Stomach (tissue), 8 donors: ENCODE measurements at regions not wholly inside any gene's neighbourhood (a gene's known extent, or its start where the extent isn't known, plus 50 kb on each side); places are given as distances from the start of the nearest gene placed in this dataset.

Experiments
- DNase-seq, 2 donors: peaks; one replicate each; pipeline versions ENCODE4 v3.0.0 to v3.0.0-alpha.2; 2013 to 2019
- H3K27ac ChIP-seq, 5 donors: fragments of 200-600 bp in 4 of 5; sonication (generic) in 4 of 5; one replicate each; pipeline ENCODE4 v1.5.1; 2013 to 2019; ENCODE audit warnings: mild to moderate bottlenecking in 1 of 5, moderate library complexity in 1 of 5
- H3K27me3 ChIP-seq, 3 donors: fragments of 200-600 bp; sonication (generic); one replicate each; pipeline ENCODE4 v1.5.1; 2017 to 2019; ENCODE audit warnings: mixed run types in 1 of 3
- H3K36me3 ChIP-seq, 4 donors: fragments of 200-600 bp; sonication (generic); 1 replicate in 3 of 4; 2 replicates in 1 of 4; pipeline ENCODE4 v1.5.1; 2016 to 2019
- H3K4me1 ChIP-seq, 4 donors: fragments of 200-600 bp; sonication (generic); one replicate each; pipeline ENCODE4 v1.5.1; 2016 to 2019
- H3K4me3 ChIP-seq, 4 donors: fragments of 200-600 bp; sonication (generic) in 3 of 4; one replicate each; pipeline ENCODE4 v1.5.1; 2016 to 2019; ENCODE audit warnings: mild to moderate bottlenecking in 1 of 4
- H3K9me3 ChIP-seq, 4 donors: fragments of 200-600 bp; sonication (generic); one replicate each; pipeline ENCODE4 v1.5.1; 2016 to 2019
- CTCF ChIP-seq, 7 experiments: fragments of 450-650 bp in 4 of 7; fragments of 200-600 bp in 3 of 7; sonication (generic) in 3 of 7; IDR thresholded peaks; one replicate each; pipeline ENCODE4 v1.5.1; 2016 to 2019; ENCODE audit warnings: antibody characterized with exemption in 7 of 7, control low read depth in 2 of 7, mild to moderate bottlenecking in 1 of 7
- EP300 ChIP-seq: sonication (generic); formaldehyde crosslinking; IDR thresholded peaks from one replicate; pipeline ENCODE4 v1.6.1; 2017; ENCODE audit warnings: antibody characterized with exemption
- POLR2A ChIP-seq, 4 donors: fragments of 450-650 bp; IDR thresholded peaks; one replicate each; pipeline ENCODE4 v1.6.1; 2016; ENCODE audit warnings: antibody characterized with exemption in 4 of 4, control low read depth in 2 of 4, mild to moderate bottlenecking in 1 of 4, moderate library complexity in 1 of 4
- POLR2AphosphoS5 ChIP-seq, 3 donors: sonication (generic); formaldehyde crosslinking; IDR thresholded peaks; one replicate each; pipeline ENCODE4 v1.6.1; 2016; ENCODE audit warnings: antibody characterized with exemption in 3 of 3
- WGBS, 5 donors: extraction: QIAGEN DNeasy Blood & Tissue Kit in 3 of 5; methylation state at CpG; one replicate each; pipeline versions ENCODE4 v1.1.5 to v1.1.7; 2013 to 2018; 5-methylcytosine and 5-hydroxymethylcytosine counted together
- intact Hi-C: fragments of 100-400 bp; cut with DNase I; formaldehyde crosslinking; loops from one replicate; pipeline ENCODE4 v1.15.1; 2023; ENCODE audit warnings: low total_unique reads
- donor health status: healthy with polysubstance abuse.
- donor health status: Bipolar disorder and iron deficiency.
- donor health status: healthy.

GRCh38 chr3:65202395-65202794 lies 514.6 kb upstream of the ADAMTS9 start:
- Histone ChIP-seq H3K27ac (no peak overlapping the region), H3K9me3 (no peaks in the 10 kb centered on the region), H3K4me3 (no peak overlapping the region), H3K4me1 (no peaks in the 10 kb centered on the region), H3K27me3 (no peaks in the 10 kb centered on the region), H3K36me3 (no peaks in the 10 kb centered on the region)
- intact Hi-C loops = no loop called here
- 91 to 97% (median 96%) methylated on average over 2 of the region's 2 CpGs for WGBS, 5 donors
- TF ChIP-seq CTCF (IDR thresholded peaks at IDR 0.05) (no peak), POLR2AphosphoS5 (IDR thresholded peaks at IDR 0.05) (no peak), POLR2A (IDR thresholded peaks at IDR 0.05) (no peak), EP300 (no peak)
- DNase-seq = no peak

- no peaks in the 10 kb centered on the region for H3K36me3 ChIP-seq
- H3K27me3 ChIP-seq = no peaks in the 10 kb centered on the region
- no peak for TF ChIP-seq CTCF (IDR thresholded peaks at IDR 0.05)
- TF ChIP-seq EP300 = no peak
- no peak for TF ChIP-seq POLR2AphosphoS5 (IDR thresholded peaks at IDR 0.05)
- TF ChIP-seq POLR2A (IDR thresholded peaks at IDR 0.05) = no peak
- DNase-seq = no peak
- H3K9me3 ChIP-seq = no peaks in the 10 kb centered on the region
- WGBS, 5 donors = 57 to 70% (median 64%) methylated on average over 2 of the region's 2 CpGs
- intact Hi-C loops = no loop called here
- H3K27ac ChIP-seq = no peak overlapping the region
- H3K4me1 ChIP-seq = no peaks in the 10 kb centered on the region
- no peak overlapping the region for H3K4me3 ChIP-seq
Measured at GRCh38 chr3:65201926-65202325, 514.1 kb upstream of the ADAMTS9 start.

DNA sequence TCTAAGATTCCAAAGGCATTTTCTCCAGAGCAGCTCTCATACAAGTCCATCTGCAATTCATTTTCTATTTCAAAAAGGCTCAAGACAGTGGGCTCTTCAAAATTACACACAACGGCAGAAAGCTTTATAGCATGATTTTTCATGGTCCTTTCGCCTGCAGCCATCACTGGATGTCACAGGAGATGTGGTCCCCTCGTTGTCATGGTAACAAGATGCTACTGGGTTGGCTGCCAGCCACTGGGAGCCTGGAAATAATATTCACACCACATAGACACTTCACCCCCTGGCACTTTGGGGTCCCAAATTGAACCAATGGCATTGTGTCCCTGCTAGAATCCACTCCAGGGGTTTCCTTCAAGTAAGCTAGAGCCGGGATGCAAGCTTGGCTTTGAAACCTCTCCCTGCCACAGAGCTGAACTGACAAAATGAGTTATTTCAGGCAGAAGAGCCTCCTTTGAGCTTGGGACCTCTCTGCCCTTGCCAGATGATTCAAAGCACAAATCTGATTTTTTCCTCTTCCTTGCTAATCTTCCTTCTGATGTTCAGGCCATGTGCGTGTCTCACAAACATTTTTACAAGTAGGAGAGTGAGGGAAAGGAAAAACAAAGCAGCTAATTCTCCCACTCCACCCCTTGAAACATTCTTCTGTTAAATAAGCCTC lies 512.6 kb upstream of the ADAMTS9 start:
- WGBS, 5 donors = 79 to 88% (median 82%) methylated on average over 5 of the region's 5 CpGs
- Histone ChIP-seq H3K27me3 (no peaks in the 10 kb centered on the region), H3K4me3 (no peak overlapping the region), H3K36me3 (no peaks in the 10 kb centered on the region), H3K4me1 (no peaks in the 10 kb centered on the region), H3K27ac (no peak overlapping the region), H3K9me3 (no peaks in the 10 kb centered on the region)
- DNase-seq = no peak
- TF ChIP-seq POLR2A (IDR thresholded peaks at IDR 0.05) (no peak), POLR2AphosphoS5 (IDR thresholded peaks at IDR 0.05) (no peak), EP300 (no peak), CTCF (IDR thresholded peaks at IDR 0.05) (no peak)
- intact Hi-C loops = no loop called here

GRCh38 chr3:65196663-65197062 lies 508.9 kb upstream of the ADAMTS9 start:
- Histone ChIP-seq H3K36me3 (no peaks in the 10 kb centered on the region), H3K27ac (no peak overlapping the region), H3K27me3 (no peaks in the 10 kb centered on the region), H3K4me3 (no peak overlapping the region), H3K9me3 (no peaks in the 10 kb centered on the region), H3K4me1 (no peaks in the 10 kb centered on the region)
- 60 to 73% (median 69%) methylated on average over 3 of the region's 3 CpGs for WGBS, 5 donors
- no peak for DNase-seq
- TF ChIP-seq POLR2A (IDR thresholded peaks at IDR 0.05) (no peak), EP300 (no peak), CTCF (IDR thresholded peaks at IDR 0.05) (no peak), POLR2AphosphoS5 (IDR thresholded peaks at IDR 0.05) (no peak)
- intact Hi-C loops = no loop called here
